ENCODE measurements at regions not wholly inside any gene's neighbourhood (a gene's known extent, or its start where the extent isn't known, plus 50 kb on each side); places are given as distances from the start of the nearest gene placed in this dataset.

- no peak for DNase-seq (ENCODE audit: low spot score)
Measured at GRCh38 chr22:47238690-47239473, 476.4 kb downstream of the TBC1D22A start.

GRCh38 chr22:47237890-47238480, 475.5 kb downstream of the TBC1D22A start:
- DNase-seq (ENCODE audit: low spot score): no peak

- no peak for DNase-seq (ENCODE audit: low spot score)
Measured at GRCh38 chr22:47236718-47237117, 474.3 kb downstream of the TBC1D22A start.

- no peak for DNase-seq (ENCODE audit: low spot score)
Measured at GRCh38 chr22:47236161-47236560, 473.7 kb downstream of the TBC1D22A start.

GRCh38 chr22:47233316-47234243, 471.1 kb downstream of the TBC1D22A start:
- DNase-seq (ENCODE audit: low spot score): no peak

- no peak for DNase-seq (ENCODE audit: low spot score)
Measured at GRCh38 chr22:47232753-47233152, 470.3 kb downstream of the TBC1D22A start.

- no peak for DNase-seq (ENCODE audit: low spot score)
Measured at GRCh38 chr22:47232197-47232596, 469.7 kb downstream of the TBC1D22A start.

- no peak for DNase-seq (ENCODE audit: low spot score)
Measured at GRCh38 chr22:47231759-47232158, 469.3 kb downstream of the TBC1D22A start.

GRCh38 chr22:47230741-47231140, 468.3 kb downstream of the TBC1D22A start:
- DNase-seq (ENCODE audit: low spot score): no peak

GRCh38 chr22:47230251-47230650, 467.8 kb downstream of the TBC1D22A start:
- DNase-seq (ENCODE audit: low spot score): no peak

GRCh38 chr22:47228767-47229166, 466.3 kb downstream of the TBC1D22A start:
- DNase-seq (ENCODE audit: low spot score): no peak

GRCh38 chr22:47225931-47226633, 463.6 kb downstream of the TBC1D22A start:
- DNase-seq (ENCODE audit: low spot score): no peak

- DNase-seq (ENCODE audit: low spot score): no peak
Measured at GRCh38 chr22:47225080-47225930, 462.9 kb downstream of the TBC1D22A start.

Measured in umbilical cord (tissue), 1 donor.